A673 (cell line): ENCODE measurements at regions not wholly inside any gene's neighbourhood (a gene's known extent, or its start where the extent isn't known, plus 50 kb on each side); places are given as distances from the start of the nearest gene placed in this dataset.

Experiments
- EZH2 ChIP-seq: fragments of 200-600 bp; sonication (generic); IDR thresholded peaks from 2 replicates; pipeline ENCODE4 v1.6.1; 2017; ENCODE audit warnings: borderline replicate concordance, low read depth, mild to moderate bottlenecking, mixed read lengths, antibody characterized with exemption, low read length; ENCODE audit not compliant: poor library complexity, severe bottlenecking
- TF ChIP-seq, protein P1 (sequence below): fragments of 300-800, 200-600 bp; sonication (generic); conservative IDR thresholded peaks from 2 replicates; pipeline ENCODE4 v1.5.1; 2017; ENCODE audit warnings: low read depth, mild to moderate bottlenecking, antibody characterized with exemption, low read length, moderate library complexity, mixed read lengths

DNA sequence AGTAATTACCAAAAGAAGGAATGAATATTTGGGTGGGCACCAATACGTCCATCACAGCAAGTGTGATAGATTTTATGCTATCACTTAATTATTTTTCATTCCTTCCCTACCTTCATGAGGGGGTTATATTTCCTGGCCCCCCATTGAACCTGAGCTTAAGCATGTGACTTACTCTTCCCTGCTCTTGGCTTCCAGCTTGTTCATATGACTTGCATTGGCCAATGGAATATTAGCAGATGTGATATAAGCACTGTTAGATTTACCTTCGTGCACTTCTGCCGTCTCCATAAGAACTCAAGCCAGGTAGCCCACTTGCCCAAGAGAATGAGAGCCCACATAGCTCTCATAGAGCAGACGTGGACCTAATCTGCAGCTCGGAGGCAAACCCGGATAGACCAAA is 99.1 kb upstream of the SMARCA2 start:
- TF ChIP-seq, protein P1, sequence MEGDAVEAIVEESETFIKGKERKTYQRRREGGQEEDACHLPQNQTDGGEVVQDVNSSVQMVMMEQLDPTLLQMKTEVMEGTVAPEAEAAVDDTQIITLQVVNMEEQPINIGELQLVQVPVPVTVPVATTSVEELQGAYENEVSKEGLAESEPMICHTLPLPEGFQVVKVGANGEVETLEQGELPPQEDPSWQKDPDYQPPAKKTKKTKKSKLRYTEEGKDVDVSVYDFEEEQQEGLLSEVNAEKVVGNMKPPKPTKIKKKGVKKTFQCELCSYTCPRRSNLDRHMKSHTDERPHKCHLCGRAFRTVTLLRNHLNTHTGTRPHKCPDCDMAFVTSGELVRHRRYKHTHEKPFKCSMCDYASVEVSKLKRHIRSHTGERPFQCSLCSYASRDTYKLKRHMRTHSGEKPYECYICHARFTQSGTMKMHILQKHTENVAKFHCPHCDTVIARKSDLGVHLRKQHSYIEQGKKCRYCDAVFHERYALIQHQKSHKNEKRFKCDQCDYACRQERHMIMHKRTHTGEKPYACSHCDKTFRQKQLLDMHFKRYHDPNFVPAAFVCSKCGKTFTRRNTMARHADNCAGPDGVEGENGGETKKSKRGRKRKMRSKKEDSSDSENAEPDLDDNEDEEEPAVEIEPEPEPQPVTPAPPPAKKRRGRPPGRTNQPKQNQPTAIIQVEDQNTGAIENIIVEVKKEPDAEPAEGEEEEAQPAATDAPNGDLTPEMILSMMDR = no peak
- TF ChIP-seq EZH2 = no peak
